HG02885 (cell line): ENCODE measurements at regions not wholly inside any gene's neighbourhood (a gene's known extent, or its start where the extent isn't known, plus 50 kb on each side); places are given as distances from the start of the nearest gene placed in this dataset.

Experiments used
- ATAC-seq: cut with Tn5 transposase; IDR thresholded peaks from one replicate; pipeline ENCODE4 v1.9.1; 2021; ENCODE audit warnings: mild to moderate bottlenecking; ENCODE audit not compliant: unreplicated experiment, poor library complexity

DNA sequence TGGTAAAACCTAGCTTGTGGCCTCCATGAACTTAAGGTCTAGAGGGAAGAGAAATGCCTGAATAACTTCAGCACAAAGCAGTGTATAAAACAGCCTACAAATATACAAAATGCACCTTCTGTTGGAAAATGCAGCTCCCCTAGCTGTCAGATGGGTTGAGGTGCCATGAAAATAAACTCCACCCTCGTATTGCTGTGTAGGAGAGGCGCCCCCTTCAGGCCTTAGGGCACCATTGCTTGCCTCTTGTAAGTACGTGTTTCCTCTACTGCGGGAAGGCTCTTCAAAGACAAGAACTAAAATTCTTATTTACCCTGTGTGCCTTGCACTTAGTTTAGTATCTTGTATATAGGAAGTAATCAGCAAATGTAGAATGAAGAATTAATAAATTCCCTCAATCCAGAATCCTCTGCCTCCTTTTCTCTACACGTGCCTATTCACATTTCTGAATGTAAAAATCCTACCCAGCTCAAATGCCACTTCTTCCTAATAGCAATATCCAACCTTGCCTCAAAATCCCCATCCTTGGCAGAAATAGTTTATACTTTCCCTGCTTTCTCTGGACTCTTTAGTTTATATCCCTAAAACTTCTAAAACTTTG, 393.7 kb upstream of the PDE4D start:
- peak; percentile 72 for ATAC-seq

DNA sequence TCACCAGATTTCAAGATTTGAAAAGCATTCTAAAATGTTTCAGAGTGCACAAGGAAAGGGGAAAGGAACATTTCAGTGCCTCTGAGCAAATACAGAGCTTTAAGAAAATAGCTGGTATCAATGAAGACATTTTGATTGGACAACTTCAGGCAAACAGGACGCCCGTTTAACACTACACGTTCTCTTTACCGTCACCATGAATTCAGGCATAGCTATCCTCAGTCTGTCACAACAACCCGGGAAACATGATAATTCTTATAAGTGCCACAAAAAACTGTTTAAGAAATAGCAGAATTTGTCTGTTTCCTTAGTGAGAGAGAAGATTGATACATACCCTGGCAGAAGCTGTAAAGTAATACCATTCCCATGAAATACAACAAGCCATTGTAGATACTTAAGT, 392.4 kb upstream of the PDE4D start:
- ATAC-seq, result no peak

GRCh38 chr5:60280943-60281342, 387.4 kb upstream of the PDE4D start:
- no peak for ATAC-seq

DNA sequence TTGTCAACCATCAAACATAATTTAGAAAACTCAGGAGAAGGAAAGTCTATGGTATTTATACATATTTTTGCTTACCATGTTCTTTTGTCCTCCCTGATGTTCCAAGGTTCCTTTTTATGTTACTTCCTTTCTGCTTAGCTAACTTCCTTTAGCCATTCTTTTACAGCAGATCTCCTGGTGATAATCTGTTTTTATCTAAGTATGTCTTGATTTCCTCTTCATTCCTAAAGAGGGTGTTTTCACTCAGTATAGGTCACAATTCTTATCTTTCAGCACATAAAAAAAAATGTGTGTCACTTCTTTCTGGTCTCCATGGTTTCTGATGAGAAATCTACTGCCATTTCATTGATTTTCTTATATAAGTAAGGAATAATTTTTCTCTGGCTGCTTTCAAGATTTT, 384.4 kb upstream of the PDE4D start:
- no peak for ATAC-seq

- ATAC-seq, result no peak
These were observed 381.2 kb upstream of the PDE4D start for GRCh38 chr5:60274747-60275146.

GRCh38 chr5:60271517-60271916, 378.0 kb upstream of the PDE4D start:
- no peak for ATAC-seq

DNA sequence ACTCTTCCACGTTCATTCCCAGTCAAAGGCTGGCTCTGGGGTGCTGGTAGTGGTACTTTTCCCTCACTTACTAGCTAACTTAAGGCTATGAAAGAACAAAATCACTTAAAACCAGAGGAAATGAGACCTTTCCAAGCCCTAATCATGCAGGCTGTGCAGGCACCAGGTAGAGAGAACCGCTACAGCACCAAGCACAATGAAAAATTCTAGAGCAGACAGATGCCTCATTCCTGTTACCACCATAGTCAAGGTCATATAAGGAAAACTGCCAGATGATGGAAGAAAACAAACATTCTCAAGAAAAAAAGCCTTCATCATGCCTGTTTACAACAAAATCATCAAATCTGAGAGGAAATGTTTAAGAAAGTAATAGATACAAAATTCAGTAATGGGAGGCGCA, 374.4 kb upstream of the PDE4D start:
- ATAC-seq, result no peak

DNA sequence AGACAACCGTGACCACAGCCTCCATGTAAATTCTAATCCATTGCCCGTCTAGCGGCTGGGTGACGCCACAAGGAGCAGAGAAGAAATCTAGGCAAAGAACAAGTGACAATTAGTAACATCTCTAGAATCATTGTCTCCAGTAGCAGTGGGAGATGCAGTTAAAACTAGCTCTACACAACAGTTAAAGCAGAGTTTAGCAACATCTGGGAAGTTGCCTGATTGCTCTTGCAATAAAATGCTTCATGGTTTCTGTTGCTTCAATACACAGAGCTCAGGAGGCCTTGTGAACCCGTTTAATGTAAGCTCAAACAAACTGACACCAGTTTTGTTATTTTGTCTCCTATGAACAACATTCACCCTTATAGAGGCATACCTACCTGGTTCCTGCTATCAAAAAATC, 369.8 kb upstream of the PDE4D start:
- ATAC-seq, result no peak

DNA sequence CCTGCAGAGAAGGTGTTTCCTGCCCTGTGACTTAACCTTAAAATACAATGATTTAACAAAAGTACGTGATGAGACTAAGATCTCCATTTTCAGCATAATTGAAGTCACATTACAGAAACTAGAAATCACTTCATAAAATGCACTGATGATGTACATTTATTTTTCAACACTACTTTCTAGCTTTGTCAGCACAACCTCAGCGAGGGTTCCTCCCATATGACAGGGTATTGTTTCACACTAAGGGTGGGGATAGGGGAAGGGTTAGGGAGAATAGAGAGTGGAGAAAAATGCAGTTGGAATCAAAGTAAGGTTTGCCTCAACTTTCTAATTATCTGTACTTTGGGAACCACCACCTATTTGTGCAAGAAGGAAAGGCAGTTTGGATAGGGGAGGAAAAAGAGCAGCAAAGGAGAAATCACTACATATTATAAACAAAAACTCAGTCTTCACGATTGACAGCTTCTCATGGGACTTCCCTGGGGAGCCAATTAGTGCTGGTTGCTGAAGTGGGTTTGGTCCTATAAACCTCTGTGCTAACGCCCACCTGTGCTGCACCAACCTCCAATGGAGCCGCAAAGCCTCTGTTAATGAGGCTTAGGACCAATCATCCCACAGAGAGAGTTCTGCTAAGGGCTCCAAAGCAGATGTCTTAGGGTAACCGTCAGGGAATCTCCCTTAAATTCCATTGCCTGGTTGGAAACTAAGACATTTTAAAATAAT, 369.2 kb upstream of the PDE4D start:
- ATAC-seq, result no peak

GRCh38 chr5:60261732-60262131, 368.2 kb upstream of the PDE4D start:
- no peak for ATAC-seq

DNA sequence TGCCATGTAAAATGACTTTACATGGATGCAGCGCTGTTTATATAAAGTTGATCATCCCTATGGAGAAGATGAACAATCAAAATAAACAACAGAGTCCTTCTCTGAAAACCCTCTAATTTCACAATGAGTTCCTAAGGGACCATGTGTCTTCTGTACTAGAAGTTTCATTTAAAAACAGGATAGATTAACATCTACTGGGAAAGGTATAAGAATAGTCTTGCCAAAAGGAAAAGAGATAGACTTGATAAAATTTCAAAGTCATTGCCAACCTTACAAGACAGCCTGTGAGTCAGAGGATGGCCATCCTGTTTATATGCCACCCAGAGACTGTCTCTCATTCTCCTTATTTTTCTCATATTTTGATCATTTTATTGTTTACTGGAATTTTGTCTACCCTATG, 367.1 kb upstream of the PDE4D start:
- ATAC-seq, result no peak

DNA sequence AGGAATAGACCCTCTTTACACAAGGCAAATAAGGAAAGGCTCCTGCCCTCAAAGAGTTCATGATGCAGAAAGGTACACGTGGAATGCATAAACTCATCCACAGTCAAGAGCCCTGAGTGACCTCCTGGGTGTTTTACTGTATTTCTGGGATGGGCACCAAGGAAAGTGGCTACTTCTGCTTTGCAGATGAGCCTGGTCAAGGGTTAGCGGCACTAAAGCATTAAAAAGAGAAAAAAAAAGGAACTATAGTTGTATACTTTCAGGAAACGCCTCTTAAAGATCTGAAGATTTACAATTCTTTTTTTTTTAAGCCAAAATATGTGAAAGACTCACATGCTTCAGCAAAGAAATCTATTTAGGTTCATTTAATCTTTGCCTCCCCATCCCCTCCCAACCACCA, 366.2 kb upstream of the PDE4D start:
- ATAC-seq, result no peak

- no peak for ATAC-seq
These were observed 364.2 kb upstream of the PDE4D start for GRCh38 chr5:60257596-60258271.

DNA sequence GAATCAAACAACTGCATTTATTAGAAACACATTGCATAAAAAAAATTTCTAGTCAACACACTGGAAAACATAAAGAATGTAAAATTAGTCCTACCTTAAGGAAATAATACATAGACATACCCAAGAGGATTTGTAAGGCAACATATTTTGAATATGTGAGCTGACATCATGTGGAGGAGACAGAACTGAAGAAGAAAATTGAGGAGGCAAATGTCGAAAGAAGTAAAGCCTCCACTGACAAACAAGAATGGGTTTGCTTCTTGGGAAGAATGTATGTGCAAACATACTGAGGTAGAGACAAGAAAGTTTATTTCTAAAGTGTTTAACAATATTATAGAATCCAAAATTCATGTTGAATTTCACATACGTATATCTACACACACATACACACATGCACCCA, 363.0 kb upstream of the PDE4D start:
- ATAC-seq, result no peak

GRCh38 chr5:60248901-60249300, 355.4 kb upstream of the PDE4D start:
- peak; percentile 90 for ATAC-seq

GRCh38 chr5:60243713-60244112, 350.2 kb upstream of the PDE4D start:
- ATAC-seq, result no peak

DNA sequence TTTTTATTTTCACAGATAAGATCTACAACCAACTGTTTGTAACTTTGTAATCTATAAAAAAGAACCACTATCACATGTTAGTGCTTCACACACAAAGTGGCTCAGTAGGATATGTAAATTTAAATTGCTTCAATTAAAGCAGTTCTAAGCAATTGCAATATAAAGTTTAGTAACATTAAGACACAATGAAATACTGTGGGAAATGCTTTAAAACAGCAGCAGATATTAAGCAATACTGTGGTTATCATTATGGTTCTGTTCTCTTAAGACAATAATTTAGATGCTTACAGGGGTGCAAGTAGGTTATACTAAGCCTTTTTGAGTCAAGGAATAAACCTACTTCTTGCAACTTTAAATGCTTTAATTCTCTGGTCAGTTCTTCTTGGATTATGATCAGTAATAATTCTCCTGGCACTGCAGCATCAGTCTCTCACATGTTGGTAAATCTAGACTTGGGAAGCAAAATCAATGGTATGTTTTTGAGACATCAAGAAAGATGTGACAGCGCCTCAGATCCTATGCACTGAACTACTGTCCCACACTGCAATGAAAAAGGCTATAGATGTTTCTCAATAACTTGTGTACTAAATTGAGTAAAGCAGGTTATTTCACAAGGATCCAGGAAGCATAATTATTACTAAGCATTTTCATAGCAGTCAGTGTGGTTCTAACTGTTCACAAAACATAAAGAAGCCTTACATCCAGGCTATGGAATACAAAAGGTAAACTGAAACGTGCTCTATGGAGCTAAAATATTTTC, 338.7 kb upstream of the PDE4D start:
- ATAC-seq, result no peak

DNA sequence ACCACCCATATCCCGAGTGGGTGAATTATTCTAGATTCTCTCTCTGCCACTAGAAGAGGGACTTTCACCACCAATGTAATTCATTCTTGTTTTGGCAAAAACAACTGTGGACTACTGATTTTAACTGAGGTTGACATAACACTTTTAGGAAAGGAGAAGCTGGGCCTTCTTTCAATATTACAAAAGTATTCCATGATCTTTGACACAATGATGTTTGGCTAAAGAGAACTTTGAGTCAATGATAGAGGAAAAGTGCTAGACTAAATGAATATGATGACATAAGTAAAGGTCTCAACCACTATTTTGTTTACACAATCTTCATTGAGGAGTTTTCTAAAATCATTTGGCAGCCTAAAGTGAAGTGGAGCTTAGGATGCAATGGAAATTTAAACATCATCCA, 336.9 kb upstream of the PDE4D start:
- no peak for ATAC-seq

DNA sequence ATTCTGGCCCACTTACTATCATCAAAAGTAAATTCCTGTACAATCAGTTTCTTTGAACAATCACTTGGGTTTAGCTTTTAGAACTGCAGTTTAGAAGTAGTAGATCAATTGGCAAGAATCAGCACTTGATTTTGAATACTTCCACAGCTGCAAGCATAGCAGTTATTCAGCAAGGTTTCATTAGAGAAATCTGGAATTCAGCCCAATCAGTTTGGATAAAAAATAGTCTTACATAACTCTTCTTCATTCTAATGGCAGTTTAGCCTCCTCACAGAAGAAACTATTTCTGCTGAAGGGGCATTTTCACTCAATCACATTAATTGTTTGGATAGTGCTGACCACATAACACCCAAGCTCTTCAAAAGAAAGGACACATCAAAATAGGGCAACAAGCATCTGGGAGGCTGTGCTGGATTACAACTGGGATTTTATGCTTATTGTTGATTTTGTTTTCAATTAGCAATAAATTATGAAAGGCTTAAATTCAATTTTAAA, 336.2 kb upstream of the PDE4D start:
- no peak for ATAC-seq

- no peak for ATAC-seq
These were observed 335.1 kb upstream of the PDE4D start for GRCh38 chr5:60228676-60229075.

GRCh38 chr5:60226128-60226527, 332.6 kb upstream of the PDE4D start:
- no peak for ATAC-seq
